ENCODE measurements at regions not wholly inside any gene's neighbourhood (a gene's known extent, or its start where the extent isn't known, plus 50 kb on each side); places are given as distances from the start of the nearest gene placed in this dataset.

GRCh38 chr4:101599620-101600019 lies 190.9 kb upstream of the BANK1 start:
- intact Hi-C loops (cut with DNase I; ENCODE audit: low total_unique reads), result no loop called here
- 49% methylated on average over 4 of the region's 4 CpGs for WGBS, 2 donors
- no peak for DNase-seq (ENCODE audit: low spot score in 2 of 2)
- no peak for TF ChIP-seq POLR2A (IDR thresholded peaks at IDR 0.05)
- no peak for TF ChIP-seq CTCF (IDR thresholded peaks at IDR 0.05)
- H3K4me3 ChIP-seq (ENCODE audit: low read depth, poor library complexity, severe bottlenecking), result no peak overlapping the region

GRCh38 chr4:101596781-101597552 lies 193.6 kb upstream of the BANK1 start:
- WGBS, 2 donors, result 57 to 66% methylated on average over 2 of the region's 2 CpGs
- TF ChIP-seq POLR2A (IDR thresholded peaks at IDR 0.05) (no peak), CTCF (IDR thresholded peaks at IDR 0.05) (no peak)
- intact Hi-C loops (cut with DNase I; ENCODE audit: low total_unique reads), result no loop called here
- H3K4me3 ChIP-seq (ENCODE audit: low read depth, poor library complexity, severe bottlenecking), result no peak overlapping the region
- DNase-seq (ENCODE audit: low spot score in 2 of 2), result no peak

- no peak overlapping the region for H3K4me3 ChIP-seq (ENCODE audit: low read depth, poor library complexity, severe bottlenecking)
- 96 to 97% methylated on average over 11 of the region's 11 CpGs for WGBS, 2 donors
- DNase-seq (ENCODE audit: low spot score in 2 of 2), result no peak
- intact Hi-C loops (cut with DNase I; ENCODE audit: low total_unique reads), result no loop called here
- TF ChIP-seq POLR2A (IDR thresholded peaks at IDR 0.05), result no peak
- no peak for TF ChIP-seq CTCF (IDR thresholded peaks at IDR 0.05)
Measured at GRCh38 chr4:101594588-101594987, 195.9 kb upstream of the BANK1 start.

GRCh38 chr4:101593666-101594065 lies 196.9 kb upstream of the BANK1 start:
- no peak overlapping the region for H3K4me3 ChIP-seq (ENCODE audit: low read depth, poor library complexity, severe bottlenecking)
- 85 to 86% methylated on average over 2 of the region's 2 CpGs for WGBS, 2 donors
- TF ChIP-seq POLR2A (IDR thresholded peaks at IDR 0.05) (no peak), CTCF (IDR thresholded peaks at IDR 0.05) (no peak)
- DNase-seq (ENCODE audit: low spot score in 2 of 2), result no peak
- intact Hi-C loops (cut with DNase I; ENCODE audit: low total_unique reads), result no loop called here

- intact Hi-C loops (cut with DNase I; ENCODE audit: low total_unique reads), result no loop called here
- no peak overlapping the region for H3K4me3 ChIP-seq (ENCODE audit: low read depth, poor library complexity, severe bottlenecking)
- DNase-seq (ENCODE audit: low spot score in 2 of 2), result no peak
- WGBS, 2 donors, result 64 to 68% methylated on average over 2 of the region's 2 CpGs
- TF ChIP-seq POLR2A (IDR thresholded peaks at IDR 0.05), result no peak
- no peak for TF ChIP-seq CTCF (IDR thresholded peaks at IDR 0.05)
Measured at GRCh38 chr4:101584306-101584705, 206.2 kb upstream of the BANK1 start.

- DNase-seq (ENCODE audit: low spot score in 2 of 2), result no peak
- intact Hi-C loops (cut with DNase I; ENCODE audit: low total_unique reads), result no loop called here
- 71 to 79% methylated on average over 5 of the region's 5 CpGs for WGBS, 2 donors
- TF ChIP-seq POLR2A (IDR thresholded peaks at IDR 0.05) (no peak), CTCF (IDR thresholded peaks at IDR 0.05) (no peak)
- no peak overlapping the region for H3K4me3 ChIP-seq (ENCODE audit: low read depth, poor library complexity, severe bottlenecking)
Measured at GRCh38 chr4:101563126-101563525, 215.8 kb upstream of the PPP3CA start.
